DMS 273 treated with DMSO at 0.1 percent for 48 hours (cell line): ENCODE measurements at regions not wholly inside any gene's neighbourhood (a gene's known extent, or its start where the extent isn't known, plus 50 kb on each side); places are given as distances from the start of the nearest gene placed in this dataset.

Source experiments
- DNase-seq: peaks from one replicate; lab custom pipeline; 2025; lab: John Stamatoyannopoulos, UW

DNA sequence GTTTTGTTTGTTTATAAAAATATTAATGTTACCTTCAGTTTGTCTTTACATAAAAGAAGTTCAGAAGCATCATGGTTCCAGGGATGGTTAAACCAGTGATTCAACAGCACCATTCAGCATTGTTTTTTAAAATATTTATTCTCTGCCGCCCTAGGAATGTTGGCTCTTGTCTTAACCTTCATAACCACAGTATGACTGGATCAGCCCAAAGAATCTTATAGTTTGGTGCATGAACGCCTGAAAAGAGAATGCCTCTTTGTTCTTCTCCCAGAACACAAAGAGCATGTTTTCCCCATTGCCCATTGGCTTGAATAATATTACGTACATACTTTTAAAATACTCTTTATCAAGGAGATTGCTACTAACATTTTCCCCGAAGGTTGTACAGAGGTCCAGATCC, 413.4 kb downstream of the ANXA1 start:
- DNase-seq: no peak

DNA sequence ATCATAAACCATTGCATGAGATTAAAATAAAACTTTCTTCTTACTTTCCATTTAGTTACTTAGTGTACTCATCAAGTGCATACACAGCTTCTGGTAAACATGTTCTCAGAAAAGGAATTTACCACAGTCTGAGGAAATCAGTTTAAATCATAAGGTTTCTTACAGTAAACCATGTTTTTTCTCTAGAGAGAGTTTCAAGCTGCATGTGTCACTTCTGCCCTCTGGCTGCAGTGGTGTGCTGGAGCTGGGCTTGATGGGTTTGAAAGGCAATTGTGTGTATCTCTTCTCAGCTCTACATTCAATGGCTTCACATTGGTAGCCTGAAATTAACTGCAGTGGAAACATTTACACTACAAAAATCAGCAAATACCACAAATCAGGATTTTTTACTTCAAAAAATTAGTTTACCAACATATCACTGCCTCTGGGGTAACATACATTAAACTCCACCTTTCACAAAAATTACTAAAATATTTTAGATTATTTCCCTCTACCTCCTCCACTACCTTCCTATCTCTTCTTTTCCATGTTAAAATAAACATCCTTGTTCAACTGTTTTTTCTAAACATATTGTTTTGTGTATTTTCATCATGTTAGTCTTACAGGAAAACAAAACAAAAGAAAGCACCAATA, 414.3 kb downstream of the ANXA1 start:
- DNase-seq: no peak

DNA sequence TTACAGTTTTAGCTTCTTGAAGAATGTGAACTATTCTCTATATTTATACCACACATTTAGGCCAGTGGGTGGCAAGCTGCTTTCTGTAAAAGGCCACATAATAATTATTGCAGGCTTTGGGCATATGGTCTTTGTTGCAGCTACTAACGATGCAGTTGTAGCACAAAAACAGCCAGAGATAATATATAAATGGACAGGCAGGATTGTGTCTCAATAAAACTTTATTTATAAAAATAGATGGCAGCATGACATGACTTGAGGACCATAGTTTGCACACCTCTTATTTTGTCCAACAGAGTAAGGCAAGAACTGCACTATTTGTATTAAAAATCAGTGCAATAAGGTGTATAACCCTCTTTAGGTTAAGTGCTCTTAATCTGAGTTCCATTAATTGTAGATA, 415.0 kb downstream of the ANXA1 start:
- DNase-seq: no peak

DNA sequence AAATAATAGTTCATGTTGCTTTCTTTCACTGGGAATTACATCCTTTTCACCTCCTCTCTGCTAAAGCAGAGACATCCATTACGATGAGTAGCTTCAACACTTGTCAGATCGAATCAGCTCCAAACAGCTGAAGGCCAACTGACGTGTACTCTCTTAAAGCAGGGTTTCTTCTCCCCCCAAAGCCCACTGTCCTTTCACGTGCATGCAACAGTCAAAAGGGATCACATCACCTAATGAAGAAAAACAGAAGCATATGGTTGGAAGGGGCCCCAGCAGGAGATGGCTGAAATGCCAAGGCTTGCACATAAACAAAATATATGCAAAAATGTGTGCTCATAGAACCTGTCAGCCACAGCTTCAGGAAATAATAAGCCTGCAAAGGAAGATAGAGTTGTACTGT, 421.6 kb downstream of the ANXA1 start:
- no peak for DNase-seq

- no peak for DNase-seq
Measured at GRCh38 chr9:73575101-73576060, 423.7 kb downstream of the ANXA1 start.

DNA sequence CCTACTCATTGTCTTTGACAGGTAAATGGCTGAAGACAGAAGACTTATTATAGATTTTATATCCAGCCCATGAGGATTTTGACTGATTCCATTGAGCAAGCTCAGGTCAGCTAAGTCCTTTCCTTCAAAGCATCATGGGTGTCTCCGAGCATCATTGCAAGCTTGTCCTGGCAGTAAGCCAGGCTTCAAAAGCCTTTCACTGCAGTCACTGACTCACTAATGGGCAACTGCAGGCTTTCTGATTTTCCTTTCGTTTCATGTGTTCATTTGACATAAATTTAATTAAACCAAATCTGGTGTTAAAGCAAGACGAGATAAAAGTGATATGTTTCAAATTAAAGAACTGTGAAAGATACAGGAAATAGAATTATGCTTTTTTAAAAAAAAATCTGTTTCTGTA, 426.2 kb downstream of the ANXA1 start:
- DNase-seq: no peak

DNA sequence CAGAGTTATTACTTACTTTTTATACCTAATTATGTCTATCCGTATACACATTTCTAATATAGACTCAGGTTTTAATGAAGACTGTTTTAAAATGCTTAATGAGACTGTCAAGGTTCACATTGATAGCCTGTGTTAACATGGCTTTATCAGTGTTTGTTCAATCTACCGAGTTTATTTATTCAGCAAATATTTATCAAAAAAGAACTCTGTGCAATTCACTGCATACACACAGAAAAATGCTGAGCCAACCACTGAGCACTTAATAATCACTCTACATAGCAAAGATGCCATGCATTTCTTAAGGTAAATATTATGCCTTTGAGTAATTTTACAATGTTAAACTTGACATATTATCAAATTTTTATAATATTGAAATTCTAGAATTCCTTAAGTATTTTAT, 428.2 kb downstream of the ANXA1 start:
- no peak for DNase-seq

GRCh38 chr9:73583576-73583975, 431.9 kb downstream of the ANXA1 start:
- no peak for DNase-seq

- no peak for DNase-seq
Measured at GRCh38 chr9:73595036-73595545, 443.4 kb downstream of the ANXA1 start.

DNA sequence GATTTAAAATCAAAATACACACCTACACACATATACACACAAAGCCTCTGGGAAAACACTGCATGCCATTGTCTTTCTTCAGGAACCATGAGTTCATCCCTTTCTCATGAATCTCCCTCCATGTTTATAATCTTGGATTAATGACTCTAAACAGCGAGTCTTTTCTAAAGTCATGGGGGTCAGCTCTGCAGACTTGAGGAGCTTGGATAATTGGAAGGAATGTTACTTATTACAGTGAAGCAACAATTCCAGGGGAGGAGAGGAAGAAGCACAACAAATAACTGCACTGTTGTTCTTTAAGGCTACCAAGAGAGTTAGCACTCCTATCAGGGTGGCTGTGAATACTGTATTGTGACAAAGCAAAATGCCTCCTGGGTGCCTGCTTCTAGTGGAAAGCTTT, 444.7 kb downstream of the ANXA1 start:
- DNase-seq: no peak

- DNase-seq: no peak
Measured at GRCh38 chr9:73597039-73597438, 445.4 kb downstream of the ANXA1 start.

DNA sequence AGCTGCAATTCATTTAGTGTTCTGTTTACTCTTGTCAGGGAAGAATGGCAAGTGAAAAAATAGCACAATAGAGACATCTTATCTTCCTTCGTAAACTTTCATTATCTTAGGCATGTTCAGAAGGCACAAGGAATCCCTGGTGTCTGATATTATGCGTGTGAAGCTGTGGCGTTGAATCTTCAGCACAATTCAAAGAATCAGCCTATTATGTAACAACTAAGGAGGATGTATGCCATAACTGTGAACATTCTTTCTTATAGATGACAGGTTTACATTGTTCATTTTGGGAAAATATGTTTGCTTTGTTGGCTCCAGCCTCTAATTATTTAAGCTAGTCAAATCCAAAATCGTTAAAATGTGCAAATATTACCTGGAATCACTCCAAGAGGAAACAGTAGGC, 446.1 kb downstream of the ANXA1 start:
- no peak for DNase-seq

DNA sequence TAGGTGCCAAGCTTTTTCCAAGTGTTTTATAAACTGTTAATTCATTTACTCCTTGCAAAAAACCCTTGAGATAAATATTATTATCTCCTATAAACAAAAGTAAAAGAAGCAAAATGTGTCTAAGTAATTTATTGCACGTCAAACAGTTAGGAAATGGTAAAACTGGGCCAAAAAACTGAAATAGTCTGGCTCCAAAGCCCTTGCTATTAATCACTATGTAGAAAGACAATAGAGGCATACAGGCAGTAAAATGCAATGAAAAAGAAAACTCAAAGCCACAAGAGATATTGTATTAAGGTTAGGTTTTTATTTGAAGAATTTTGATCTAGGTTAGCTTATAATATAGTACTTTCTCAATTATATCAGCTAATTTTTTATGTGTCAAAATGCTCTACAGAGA, 457.7 kb downstream of the ANXA1 start:
- DNase-seq: no peak

GRCh38 chr9:73611032-73611431, 459.4 kb downstream of the ANXA1 start:
- DNase-seq: no peak

- no peak for DNase-seq
Measured at GRCh38 chr9:73613092-73613701, 461.5 kb downstream of the ANXA1 start.

DNA sequence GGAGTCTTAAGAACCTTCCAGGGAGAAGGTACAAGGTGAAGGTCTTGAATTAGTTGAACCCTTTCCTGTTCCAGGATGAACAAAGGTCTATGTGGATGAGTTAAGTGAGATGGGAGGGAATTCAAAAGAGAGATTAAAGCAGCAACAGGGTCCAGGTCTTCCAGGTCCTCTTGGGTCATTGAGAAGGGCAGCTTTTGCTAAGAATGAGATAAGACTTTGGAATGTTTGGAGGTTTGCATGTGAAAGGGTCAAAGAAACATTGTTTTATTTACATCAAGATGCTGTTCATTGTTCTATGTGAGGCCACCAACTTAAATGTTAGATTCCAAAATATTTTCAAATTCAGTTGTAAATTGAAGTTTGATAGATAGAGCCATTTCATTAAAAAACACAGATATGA, 463.9 kb downstream of the ANXA1 start:
- DNase-seq: no peak

DNA sequence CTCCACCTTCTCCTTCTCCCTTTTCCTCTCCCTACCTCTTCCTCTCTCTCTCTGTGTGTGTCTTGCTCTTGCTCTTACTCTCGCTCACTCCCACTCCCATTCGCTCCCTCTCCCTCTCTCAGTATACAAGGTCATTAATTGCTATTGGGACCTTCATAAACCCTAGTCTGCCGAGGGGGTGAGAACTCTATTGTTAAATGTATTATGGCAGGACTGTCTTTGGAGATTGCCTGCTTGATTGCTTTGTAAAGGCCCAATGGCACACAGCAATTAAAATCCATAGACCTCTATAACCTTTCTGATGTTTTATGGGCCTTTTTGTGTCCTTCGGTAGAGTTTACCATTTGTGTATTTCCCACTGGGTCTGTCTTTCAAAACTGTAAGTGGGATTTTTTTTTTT, 465.9 kb downstream of the ANXA1 start:
- no peak for DNase-seq

DNA sequence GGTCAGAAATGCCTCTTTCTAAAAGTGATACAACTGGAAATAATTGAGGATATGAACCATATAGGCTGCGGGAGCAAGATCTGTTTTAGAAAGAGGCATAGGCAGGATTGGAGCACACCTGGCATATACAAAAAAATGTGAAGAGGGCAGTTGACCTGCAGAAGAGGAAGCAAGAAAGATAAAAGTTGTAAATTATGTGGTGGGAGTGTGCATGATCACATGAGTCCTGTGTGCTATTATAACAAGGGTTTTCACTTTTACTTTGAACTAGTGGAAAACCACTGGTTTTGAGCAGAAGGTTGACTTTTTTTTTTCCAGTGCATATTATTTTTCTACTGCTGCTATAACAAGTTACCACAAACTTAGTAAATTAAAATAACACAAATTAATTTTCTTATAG, 489.3 kb downstream of the ANXA1 start:
- no peak for DNase-seq

GRCh38 chr9:73643379-73644013, 491.8 kb downstream of the ANXA1 start:
- DNase-seq: no peak

GRCh38 chr9:73647560-73647959, 495.9 kb downstream of the ANXA1 start:
- no peak for DNase-seq

DNA sequence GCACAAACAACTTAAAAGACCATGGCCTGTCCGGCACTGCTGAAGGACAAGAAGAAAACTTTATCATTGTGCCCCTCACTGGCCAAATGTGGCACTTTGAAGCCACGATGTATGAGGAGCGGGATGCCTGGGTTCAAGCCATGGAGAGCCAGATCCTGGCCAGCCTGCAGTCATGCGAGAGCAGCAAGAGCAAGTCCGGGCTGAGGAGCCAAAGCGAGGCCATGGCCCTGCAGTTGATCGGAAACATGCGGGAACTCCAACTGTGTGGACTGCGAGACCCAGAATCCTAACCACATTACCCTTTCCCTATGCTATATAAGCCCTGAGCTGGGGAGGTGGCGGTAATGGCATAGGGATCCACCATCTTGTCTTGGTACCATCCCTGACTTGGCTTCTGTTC, 497.9 kb downstream of the ANXA1 start:
- DNase-seq: no peak

DNA sequence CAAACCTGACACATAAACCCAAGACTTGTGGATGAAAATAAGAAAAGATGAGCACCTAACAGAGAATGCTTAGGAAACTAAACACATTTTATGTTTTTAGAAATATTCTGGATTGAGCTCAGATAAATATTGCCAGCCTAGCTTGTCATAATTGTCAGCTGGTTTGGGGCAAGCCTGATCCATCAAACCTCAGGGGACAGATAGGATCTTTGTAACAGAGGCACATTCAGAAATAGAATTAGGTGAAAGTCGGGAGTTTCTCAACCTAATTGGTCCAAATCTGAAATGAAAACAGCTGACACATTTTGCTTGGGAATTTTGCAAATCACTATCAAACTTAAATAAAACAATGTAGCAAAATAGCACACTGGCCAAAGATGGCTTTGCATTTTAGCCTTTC, 503.7 kb downstream of the ANXA1 start:
- DNase-seq: no peak
